ENCODE measurements at regions not wholly inside any gene's neighbourhood (a gene's known extent, or its start where the extent isn't known, plus 50 kb on each side); places are given as distances from the start of the nearest gene placed in this dataset.

DNA sequence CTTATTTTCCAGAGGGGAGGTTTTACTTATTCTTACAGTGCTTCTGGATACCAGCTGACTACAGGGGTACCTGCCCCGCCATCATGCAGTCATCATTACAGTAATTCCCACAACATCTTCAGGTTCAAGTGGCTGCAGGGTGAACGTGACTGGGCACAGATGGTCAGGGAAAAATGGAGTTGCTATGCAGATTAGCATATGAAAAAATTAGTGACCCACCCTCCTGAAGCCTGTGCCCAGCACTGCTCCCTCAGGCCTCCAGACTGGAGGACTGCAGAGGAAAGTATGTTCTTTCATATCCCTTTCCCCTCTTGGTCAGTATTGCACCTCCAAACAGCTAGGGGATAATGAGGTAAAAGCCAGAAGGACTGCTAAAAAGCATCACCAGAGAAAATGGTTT lies 937.9 kb downstream of the TUSC7 start:
- Histone ChIP-seq H3K4me1 (ENCODE audit: control insufficient read depth, insufficient read depth, low read length) (peaks cover 4% of the 10 kb centered on the region), H3K4me3 (ENCODE audit: low read length in 2 of 2) (no peak overlapping the region), H3K9me3 (ENCODE audit: control insufficient read depth in 2 of 2, low read length in 2 of 2) (no peaks in the 10 kb centered on the region)

GRCh38 chr3:117651246-117651645 lies 941.7 kb downstream of the TUSC7 start:
- no peaks in the 10 kb centered on the region for H3K27me3 ChIP-seq (ENCODE audit: control insufficient read depth in 1 of 2, insufficient read depth in 2 of 2, low read length in 2 of 2)
- no peak overlapping the region for H3K27ac ChIP-seq (ENCODE audit: low read length)
- H3K4me3 ChIP-seq (ENCODE audit: low read length in 2 of 2) = peak overlapping the region in 1 of 2 donors; percentile 40
- peaks cover 4% of the 10 kb centered on the region for H3K4me1 ChIP-seq (ENCODE audit: control insufficient read depth, insufficient read depth, low read length)
- H3K9me3 ChIP-seq (ENCODE audit: control insufficient read depth in 2 of 2, low read length in 2 of 2) = no peaks in the 10 kb centered on the region
- no peaks in the 10 kb centered on the region for H3K36me3 ChIP-seq (ENCODE audit: control insufficient read depth in 2 of 2, insufficient read depth in 2 of 2, low read length in 2 of 2)
- no peak overlapping the region for H3K9ac ChIP-seq (ENCODE audit: low read length in 2 of 2)

More for the DNA sequence above, 937.9 kb downstream of the TUSC7 start:
- H3K36me3 ChIP-seq (ENCODE audit: control insufficient read depth in 2 of 2, insufficient read depth in 2 of 2, low read length in 2 of 2) = no peaks in the 10 kb centered on the region
- H3K27me3 ChIP-seq (ENCODE audit: control insufficient read depth in 1 of 2, insufficient read depth in 2 of 2, low read length in 2 of 2) = no peaks in the 10 kb centered on the region
- H3K9ac ChIP-seq (ENCODE audit: low read length in 2 of 2) = no peak overlapping the region
- H3K27ac ChIP-seq (ENCODE audit: low read length) = no peak overlapping the region

- Histone ChIP-seq H3K27ac (ENCODE audit: low read length) (no peak overlapping the region), H3K27me3 (ENCODE audit: control insufficient read depth in 1 of 2, insufficient read depth in 2 of 2, low read length in 2 of 2) (no peaks in the 10 kb centered on the region), H3K4me3 (ENCODE audit: low read length in 2 of 2) (no peak overlapping the region), H3K4me1 (ENCODE audit: control insufficient read depth, insufficient read depth, low read length) (no peaks in the 10 kb centered on the region), H3K9ac (ENCODE audit: low read length in 2 of 2) (no peak overlapping the region), H3K9me3 (ENCODE audit: control insufficient read depth in 2 of 2, low read length in 2 of 2) (no peaks in the 10 kb centered on the region), H3K36me3 (ENCODE audit: control insufficient read depth in 2 of 2, insufficient read depth in 2 of 2, low read length in 2 of 2) (no peaks in the 10 kb centered on the region)
Measured at GRCh38 chr3:117656391-117656790, 946.8 kb downstream of the TUSC7 start.

DNA sequence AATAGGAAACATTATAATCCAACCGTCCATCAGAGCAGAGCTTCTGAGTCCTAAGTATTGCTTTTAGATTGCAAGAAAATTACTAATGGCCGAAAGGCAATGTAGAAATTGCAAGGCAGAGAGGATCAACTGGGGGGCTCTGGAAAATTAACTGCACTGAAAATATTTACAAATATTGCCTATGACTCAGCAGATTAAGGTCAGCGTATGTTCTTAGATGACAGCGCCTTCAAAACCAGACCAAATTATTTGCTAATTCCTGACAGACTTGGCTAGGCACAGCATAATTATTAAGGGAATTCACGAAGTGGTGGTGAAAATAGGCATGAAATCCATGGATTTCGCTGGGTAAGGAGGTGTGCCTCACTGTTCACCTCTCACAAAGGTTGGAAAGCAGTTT lies 947.7 kb downstream of the TUSC7 start:
- Histone ChIP-seq H3K4me1 (ENCODE audit: control insufficient read depth, insufficient read depth, low read length) (no peaks in the 10 kb centered on the region), H3K4me3 (ENCODE audit: low read length in 2 of 2) (no peak overlapping the region), H3K27me3 (ENCODE audit: control insufficient read depth in 1 of 2, insufficient read depth in 2 of 2, low read length in 2 of 2) (no peaks in the 10 kb centered on the region), H3K27ac (ENCODE audit: low read length) (no peak overlapping the region), H3K9me3 (ENCODE audit: control insufficient read depth in 2 of 2, low read length in 2 of 2) (no peaks in the 10 kb centered on the region), H3K9ac (ENCODE audit: low read length in 2 of 2) (no peak overlapping the region), H3K36me3 (ENCODE audit: control insufficient read depth in 2 of 2, insufficient read depth in 2 of 2, low read length in 2 of 2) (no peaks in the 10 kb centered on the region)

DNA sequence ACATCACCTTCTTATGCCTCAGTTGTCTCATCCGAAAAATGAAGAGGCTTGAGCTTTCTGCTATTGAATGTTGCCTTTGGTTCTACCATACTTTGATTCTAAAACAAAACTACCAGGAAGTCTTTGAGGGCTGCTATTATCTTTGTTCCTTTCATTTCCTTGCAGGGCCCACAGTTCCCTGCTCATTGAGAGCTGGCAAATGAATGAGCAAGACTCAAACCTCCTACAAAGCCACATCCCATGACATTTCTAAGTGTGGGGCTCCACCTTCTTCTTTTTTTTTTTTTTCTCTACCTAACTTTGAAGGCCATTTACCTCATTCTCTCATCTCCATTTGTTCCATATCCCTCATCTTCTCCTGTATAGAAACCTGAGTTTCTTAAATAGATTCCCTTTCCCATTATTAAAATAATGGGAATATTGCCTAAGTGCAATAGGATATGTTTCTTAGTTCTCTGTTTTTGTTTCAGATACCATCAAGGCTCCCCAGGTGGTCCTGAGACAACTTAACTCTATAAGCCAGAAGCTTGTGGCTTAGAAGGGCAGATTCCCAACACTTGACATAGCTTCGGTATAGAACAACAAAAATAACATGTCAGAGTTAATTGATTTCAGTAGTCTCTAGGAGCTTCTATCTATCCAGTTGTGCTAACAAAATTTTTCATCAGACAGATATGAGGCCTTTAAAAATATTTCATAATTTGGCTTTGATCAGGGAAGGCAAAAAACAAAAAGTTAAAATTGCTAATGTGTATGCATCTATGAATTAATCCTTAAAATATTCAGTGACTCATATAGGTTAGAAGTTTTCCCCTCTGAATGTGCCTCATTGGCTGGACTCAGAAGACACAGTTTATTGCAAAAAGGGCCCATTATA lies 951.6 kb downstream of the TUSC7 start:
- Histone ChIP-seq H3K9ac (ENCODE audit: low read length in 2 of 2) (no peak overlapping the region), H3K4me1 (ENCODE audit: control insufficient read depth, insufficient read depth, low read length) (no peaks in the 10 kb centered on the region), H3K27me3 (ENCODE audit: control insufficient read depth in 1 of 2, insufficient read depth in 2 of 2, low read length in 2 of 2) (no peaks in the 10 kb centered on the region), H3K9me3 (ENCODE audit: control insufficient read depth in 2 of 2, low read length in 2 of 2) (no peaks in the 10 kb centered on the region), H3K4me3 (ENCODE audit: low read length in 2 of 2) (no peak overlapping the region), H3K27ac (ENCODE audit: low read length) (no peak overlapping the region), H3K36me3 (ENCODE audit: control insufficient read depth in 2 of 2, insufficient read depth in 2 of 2, low read length in 2 of 2) (no peaks in the 10 kb centered on the region)

GRCh38 chr3:117661818-117662095 lies 952.2 kb downstream of the TUSC7 start:
- Histone ChIP-seq H3K4me3 (ENCODE audit: low read length in 2 of 2) (no peak overlapping the region), H3K4me1 (ENCODE audit: control insufficient read depth, insufficient read depth, low read length) (no peaks in the 10 kb centered on the region), H3K27me3 (ENCODE audit: control insufficient read depth in 1 of 2, insufficient read depth in 2 of 2, low read length in 2 of 2) (no peaks in the 10 kb centered on the region), H3K9me3 (ENCODE audit: control insufficient read depth in 2 of 2, low read length in 2 of 2) (no peaks in the 10 kb centered on the region), H3K36me3 (ENCODE audit: control insufficient read depth in 2 of 2, insufficient read depth in 2 of 2, low read length in 2 of 2) (no peaks in the 10 kb centered on the region), H3K9ac (ENCODE audit: low read length in 2 of 2) (no peak overlapping the region), H3K27ac (ENCODE audit: low read length) (no peak overlapping the region)

- no peak overlapping the region for H3K4me3 ChIP-seq (ENCODE audit: low read length in 2 of 2)
- no peaks in the 10 kb centered on the region for H3K9me3 ChIP-seq (ENCODE audit: control insufficient read depth in 2 of 2, low read length in 2 of 2)
- no peak overlapping the region for H3K9ac ChIP-seq (ENCODE audit: low read length in 2 of 2)
- no peaks in the 10 kb centered on the region for H3K27me3 ChIP-seq (ENCODE audit: control insufficient read depth in 1 of 2, insufficient read depth in 2 of 2, low read length in 2 of 2)
- H3K36me3 ChIP-seq (ENCODE audit: control insufficient read depth in 2 of 2, insufficient read depth in 2 of 2, low read length in 2 of 2) = no peaks in the 10 kb centered on the region
- H3K4me1 ChIP-seq (ENCODE audit: control insufficient read depth, insufficient read depth, low read length) = no peaks in the 10 kb centered on the region
- H3K27ac ChIP-seq (ENCODE audit: low read length) = no peak overlapping the region
Measured at GRCh38 chr3:117665296-117665695, 955.7 kb downstream of the TUSC7 start.

- H3K9ac ChIP-seq (ENCODE audit: low read length in 2 of 2) = no peak overlapping the region
- H3K9me3 ChIP-seq (ENCODE audit: control insufficient read depth in 2 of 2, low read length in 2 of 2) = no peaks in the 10 kb centered on the region
- peaks cover 3% of the 10 kb centered on the region for H3K4me1 ChIP-seq (ENCODE audit: control insufficient read depth, insufficient read depth, low read length)
- H3K27me3 ChIP-seq (ENCODE audit: control insufficient read depth in 1 of 2, insufficient read depth in 2 of 2, low read length in 2 of 2) = no peaks in the 10 kb centered on the region
- no peak overlapping the region for H3K27ac ChIP-seq (ENCODE audit: low read length)
- H3K36me3 ChIP-seq (ENCODE audit: control insufficient read depth in 2 of 2, insufficient read depth in 2 of 2, low read length in 2 of 2) = no peaks in the 10 kb centered on the region
- no peak overlapping the region for H3K4me3 ChIP-seq (ENCODE audit: low read length in 2 of 2)
Measured at GRCh38 chr3:117666325-117666724, 956.7 kb downstream of the TUSC7 start.

DNA sequence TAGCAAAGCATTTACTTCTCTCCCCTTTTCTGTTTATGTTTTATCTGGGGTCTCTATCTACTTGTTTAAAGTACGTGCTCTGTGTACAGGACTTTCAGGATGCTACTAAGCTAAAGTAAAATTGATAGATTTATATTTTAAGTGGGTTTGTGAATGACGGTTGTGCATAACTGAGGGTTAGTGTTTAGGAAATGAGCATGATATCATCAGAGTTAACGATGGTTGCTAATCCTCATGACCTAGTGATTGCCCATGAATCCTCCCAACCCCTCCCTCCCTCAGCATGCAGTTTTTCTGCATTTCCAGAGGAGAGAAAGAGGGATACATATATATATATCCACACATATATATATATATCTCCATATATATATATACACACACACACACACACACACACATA lies 957.2 kb downstream of the TUSC7 start:
- H3K36me3 ChIP-seq (ENCODE audit: control insufficient read depth in 2 of 2, insufficient read depth in 2 of 2, low read length in 2 of 2) = no peaks in the 10 kb centered on the region
- no peak overlapping the region for H3K9ac ChIP-seq (ENCODE audit: low read length in 2 of 2)
- H3K27ac ChIP-seq (ENCODE audit: low read length) = no peak overlapping the region
- no peaks in the 10 kb centered on the region for H3K9me3 ChIP-seq (ENCODE audit: control insufficient read depth in 2 of 2, low read length in 2 of 2)
- peaks cover 5% of the 10 kb centered on the region for H3K4me1 ChIP-seq (ENCODE audit: control insufficient read depth, insufficient read depth, low read length)
- H3K27me3 ChIP-seq (ENCODE audit: control insufficient read depth in 1 of 2, insufficient read depth in 2 of 2, low read length in 2 of 2) = no peaks in the 10 kb centered on the region
- H3K4me3 ChIP-seq (ENCODE audit: low read length in 2 of 2) = no peak overlapping the region

DNA sequence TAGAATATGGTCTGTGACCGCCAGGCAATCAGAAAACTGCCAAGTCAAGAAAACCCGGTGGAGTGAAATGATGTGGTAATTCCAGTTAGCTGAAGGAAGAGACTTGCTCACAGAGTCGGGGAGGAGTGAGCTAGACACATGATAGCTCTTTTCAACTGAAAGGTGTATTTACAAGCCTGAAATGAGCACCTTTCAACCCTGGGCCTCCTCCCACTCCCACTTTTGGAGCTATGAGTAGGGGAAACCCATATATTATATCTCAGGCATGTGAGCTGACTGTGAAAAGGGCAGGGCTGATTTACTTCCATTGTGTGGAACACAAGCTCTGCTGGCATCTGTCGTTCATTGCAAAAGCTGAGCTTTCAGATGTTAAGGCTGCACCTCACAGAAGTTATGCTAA lies 960.2 kb downstream of the TUSC7 start:
- Histone ChIP-seq H3K9me3 (ENCODE audit: control insufficient read depth in 2 of 2, low read length in 2 of 2) (no peaks in the 10 kb centered on the region), H3K4me1 (ENCODE audit: control insufficient read depth, insufficient read depth, low read length) (peaks cover 5% of the 10 kb centered on the region), H3K27me3 (ENCODE audit: control insufficient read depth in 1 of 2, insufficient read depth in 2 of 2, low read length in 2 of 2) (no peaks in the 10 kb centered on the region), H3K27ac (ENCODE audit: low read length) (no peak overlapping the region), H3K9ac (ENCODE audit: low read length in 2 of 2) (no peak overlapping the region), H3K36me3 (ENCODE audit: control insufficient read depth in 2 of 2, insufficient read depth in 2 of 2, low read length in 2 of 2) (no peaks in the 10 kb centered on the region), H3K4me3 (ENCODE audit: low read length in 2 of 2) (no peak overlapping the region)

DNA sequence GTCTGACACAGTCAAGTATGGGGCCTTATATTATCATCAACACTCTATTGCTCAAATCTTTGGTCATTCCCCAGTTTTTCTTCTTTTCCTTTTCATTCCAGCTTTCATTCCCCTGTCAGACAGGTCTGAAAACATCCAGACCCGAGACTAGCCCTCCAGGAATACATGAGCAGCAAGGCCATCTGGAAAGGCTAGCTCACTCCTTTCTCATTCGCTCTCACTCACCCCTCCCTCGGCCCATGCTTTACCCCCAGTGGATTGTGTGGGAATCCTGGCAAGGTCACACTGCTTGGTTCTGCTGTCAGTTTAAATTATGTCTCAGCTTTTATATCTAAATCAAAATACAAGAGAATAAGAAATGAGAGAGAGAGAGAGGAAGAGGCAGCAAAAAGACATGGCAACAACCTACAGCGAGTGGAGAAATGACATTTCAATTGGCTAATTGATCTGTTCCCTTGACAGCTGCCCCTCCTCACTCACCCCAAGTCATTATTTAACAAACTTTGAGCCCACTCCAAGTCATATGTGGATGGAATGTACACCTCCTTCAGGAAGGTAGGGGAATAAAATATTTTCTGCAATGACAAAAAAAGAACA lies 962.2 kb downstream of the TUSC7 start:
- no peaks in the 10 kb centered on the region for H3K9me3 ChIP-seq (ENCODE audit: control insufficient read depth in 2 of 2, low read length in 2 of 2)
- H3K27ac ChIP-seq (ENCODE audit: low read length) = peak overlapping the region; percentile 3
- H3K4me3 ChIP-seq (ENCODE audit: low read length in 2 of 2) = no peak overlapping the region
- no peaks in the 10 kb centered on the region for H3K36me3 ChIP-seq (ENCODE audit: control insufficient read depth in 2 of 2, insufficient read depth in 2 of 2, low read length in 2 of 2)
- no peak overlapping the region for H3K9ac ChIP-seq (ENCODE audit: low read length in 2 of 2)
- H3K4me1 ChIP-seq (ENCODE audit: control insufficient read depth, insufficient read depth, low read length) = peaks cover 5% of the 10 kb centered on the region
- H3K27me3 ChIP-seq (ENCODE audit: control insufficient read depth in 1 of 2, insufficient read depth in 2 of 2, low read length in 2 of 2) = no peaks in the 10 kb centered on the region
